ENCODE measurements at regions not wholly inside any gene's neighbourhood (a gene's known extent, or its start where the extent isn't known, plus 50 kb on each side); places are given as distances from the start of the nearest gene placed in this dataset.

GRCh38 chr6:87807475-87807874, 105.4 kb upstream of the AKIRIN2 start:
- DNase-seq, result no peak

DNA sequence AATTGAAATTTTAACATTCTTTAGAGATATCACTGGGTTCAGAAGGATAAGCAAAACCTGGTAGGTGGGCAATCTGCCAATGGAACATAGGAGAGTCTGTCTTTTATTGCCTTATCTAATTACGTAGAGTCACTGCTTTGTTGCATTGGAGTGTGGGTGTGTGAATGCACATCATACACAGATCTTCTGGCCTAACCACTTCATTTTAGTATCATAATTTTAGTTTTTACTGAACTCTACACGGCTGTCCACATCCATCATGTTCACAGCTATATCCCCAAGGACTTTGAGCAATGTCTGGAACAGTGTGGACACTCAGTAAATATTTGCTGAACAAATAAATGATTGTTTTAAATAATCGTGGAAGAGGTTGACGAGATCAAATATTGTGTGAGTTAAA, 104.6 kb upstream of the AKIRIN2 start:
- peak; percentile 57 to 77 (median 66) for DNase-seq

DNA sequence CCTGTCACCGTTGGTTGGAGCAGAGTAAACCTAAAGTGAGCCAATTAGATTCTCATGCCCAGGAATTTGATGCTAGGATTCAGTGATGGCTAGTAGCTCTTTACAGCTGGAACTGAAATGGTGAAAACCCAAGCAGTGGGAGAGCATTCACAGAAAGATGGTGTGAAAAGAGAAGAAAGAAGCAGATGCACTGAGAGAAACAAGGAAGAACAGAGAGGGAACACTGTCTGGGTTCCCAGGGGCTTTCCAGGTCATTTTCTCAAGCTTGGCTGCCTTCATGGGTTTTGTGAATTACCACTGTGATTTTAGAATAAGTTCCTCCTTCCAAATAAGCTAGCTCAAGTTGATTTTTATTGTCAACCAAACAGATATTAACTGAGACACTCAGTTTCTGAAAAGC, 104.1 kb upstream of the AKIRIN2 start:
- DNase-seq, result peak in 1 of 3 donors; percentile 25

GRCh38 chr6:87803791-87804190, 101.8 kb upstream of the AKIRIN2 start:
- DNase-seq, result no peak

GRCh38 chr6:87799651-87800050, 97.6 kb upstream of the AKIRIN2 start:
- no peak for DNase-seq

GRCh38 chr6:87798393-87799278, 96.6 kb upstream of the AKIRIN2 start:
- no peak for DNase-seq

DNA sequence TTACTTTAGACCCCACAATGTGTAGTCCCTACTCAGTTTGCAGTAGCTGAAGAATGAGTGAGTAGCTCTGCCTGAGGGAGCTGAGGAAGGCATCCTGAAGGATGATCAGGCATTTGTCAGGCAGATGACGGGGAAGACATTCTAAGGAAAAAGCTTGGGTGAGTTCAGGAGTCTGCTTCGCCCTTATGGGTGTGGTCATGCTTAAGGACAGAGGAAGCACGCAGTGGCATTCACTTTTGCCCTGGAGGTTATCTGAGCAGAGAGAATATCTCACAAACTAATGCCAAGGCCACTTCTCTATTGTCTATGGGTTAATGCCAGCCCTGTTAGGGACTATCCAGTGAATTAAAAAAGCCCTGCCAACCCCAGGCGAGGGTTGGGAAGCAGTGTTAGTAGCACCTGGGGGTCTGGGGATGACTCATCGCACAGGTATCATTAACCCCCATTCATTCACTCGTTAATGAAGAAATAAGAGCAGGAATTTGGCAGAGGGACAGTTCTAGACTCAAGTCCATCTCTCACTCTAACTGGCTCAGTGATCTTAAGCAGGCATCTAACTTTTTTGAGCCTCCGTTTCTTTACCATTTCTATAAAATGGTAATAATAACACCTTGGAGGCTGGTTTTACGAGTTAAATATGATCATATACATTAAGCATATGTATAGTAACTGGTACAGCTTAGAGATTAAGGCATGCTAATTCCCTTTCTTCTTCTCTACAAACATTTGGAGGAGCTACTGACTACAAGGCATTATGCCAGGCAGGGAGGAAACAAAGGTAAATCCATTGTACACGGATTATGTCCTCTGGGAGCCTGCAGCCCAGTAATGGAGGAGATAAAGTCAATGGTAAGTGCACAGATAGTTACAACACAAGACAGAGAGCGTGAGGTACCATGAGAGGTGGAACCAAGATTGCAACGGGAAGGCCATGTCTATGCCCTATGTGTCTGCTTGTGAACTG, 93.2 kb upstream of the AKIRIN2 start:
- no peak for DNase-seq

GRCh38 chr6:87793315-87793714, 91.3 kb upstream of the AKIRIN2 start:
- DNase-seq, result no peak

DNA sequence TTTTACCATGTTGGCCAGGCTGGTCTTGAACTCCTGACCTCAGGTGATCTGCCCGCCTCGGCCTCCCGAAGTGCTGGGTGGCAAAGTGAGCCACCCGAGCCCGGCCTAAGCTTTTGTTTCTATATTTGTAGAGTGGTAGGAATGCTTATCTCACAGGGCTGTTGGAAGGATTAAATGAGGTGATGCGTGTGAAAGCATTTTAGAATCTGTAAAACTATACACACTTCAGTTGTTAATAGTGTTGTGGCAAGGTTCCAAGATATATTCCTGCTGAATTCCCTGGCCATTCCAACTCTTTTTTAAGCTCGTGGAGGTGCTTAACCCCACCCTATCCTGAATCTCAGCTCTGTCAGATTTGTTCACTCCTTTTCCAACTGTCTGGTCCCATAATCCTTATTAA, 89.9 kb upstream of the AKIRIN2 start:
- no peak for DNase-seq

GRCh38 chr6:87791485-87791884, 89.5 kb upstream of the AKIRIN2 start:
- DNase-seq, result no peak

GRCh38 chr6:87791029-87791428, 89.0 kb upstream of the AKIRIN2 start:
- no peak for DNase-seq

DNA sequence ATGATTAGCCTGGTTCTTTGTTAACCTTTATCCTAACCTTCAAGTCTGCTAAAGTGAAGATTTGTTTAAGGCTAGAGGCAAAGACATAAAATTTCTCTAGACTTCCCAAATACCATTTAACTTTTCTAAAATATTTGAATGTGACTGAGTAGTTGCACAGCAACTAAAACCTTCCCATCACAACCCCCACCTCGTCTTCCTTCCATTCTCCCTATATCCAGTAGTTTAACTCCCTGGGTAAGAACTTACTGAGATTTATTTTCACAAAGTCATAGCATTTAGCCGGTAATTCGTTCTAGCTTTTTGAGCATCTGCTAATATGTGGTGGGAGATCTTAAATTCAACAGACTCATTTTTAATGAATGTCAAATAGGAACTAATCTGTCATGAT, 87.9 kb upstream of the AKIRIN2 start:
- DNase-seq, result no peak

- DNase-seq, result no peak
Measured at GRCh38 chr6:87789198-87789899, 87.3 kb upstream of the AKIRIN2 start.

DNA sequence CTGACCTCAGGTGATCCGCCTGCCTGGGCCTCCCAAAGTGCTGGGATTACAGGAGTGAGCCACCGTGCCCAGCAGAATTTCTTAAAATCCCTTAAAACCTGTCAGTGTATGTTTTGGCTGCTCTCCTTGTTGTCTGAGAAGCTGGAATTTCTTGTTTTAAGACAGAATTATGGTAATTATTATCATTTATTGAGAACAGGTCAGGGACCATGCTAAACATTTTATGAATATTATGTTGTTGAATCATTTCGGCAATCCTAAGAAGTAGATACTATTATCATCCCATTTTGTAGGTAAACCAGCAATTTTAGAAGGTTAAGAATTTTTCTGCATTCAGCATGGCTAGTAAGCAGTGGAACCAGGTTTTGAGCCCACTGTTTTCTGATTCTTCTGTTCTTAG, 86.1 kb upstream of the AKIRIN2 start:
- no peak for DNase-seq

- no peak for DNase-seq
Measured at GRCh38 chr6:87785229-87785862, 83.3 kb upstream of the AKIRIN2 start.

DNA sequence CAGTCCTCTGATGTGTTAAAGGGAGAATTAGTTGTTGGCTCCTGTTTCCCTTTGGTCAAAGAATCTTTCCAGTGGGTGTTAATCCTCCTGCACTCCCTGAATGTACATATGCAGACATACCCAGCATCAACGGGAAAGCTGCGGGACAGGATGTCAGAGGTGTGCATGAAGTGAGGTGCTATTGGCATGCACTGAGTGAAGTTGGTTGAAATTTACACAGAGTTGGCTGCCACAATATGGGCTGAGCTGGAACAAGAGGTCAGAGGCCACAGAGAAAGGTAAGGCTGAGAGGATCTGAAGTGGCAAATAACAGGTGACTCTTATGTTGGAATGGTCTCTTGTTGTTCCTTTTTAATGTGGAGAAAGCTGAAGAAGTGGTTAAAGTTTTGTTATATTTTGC, 82.7 kb upstream of the AKIRIN2 start:
- DNase-seq, result no peak

DNA sequence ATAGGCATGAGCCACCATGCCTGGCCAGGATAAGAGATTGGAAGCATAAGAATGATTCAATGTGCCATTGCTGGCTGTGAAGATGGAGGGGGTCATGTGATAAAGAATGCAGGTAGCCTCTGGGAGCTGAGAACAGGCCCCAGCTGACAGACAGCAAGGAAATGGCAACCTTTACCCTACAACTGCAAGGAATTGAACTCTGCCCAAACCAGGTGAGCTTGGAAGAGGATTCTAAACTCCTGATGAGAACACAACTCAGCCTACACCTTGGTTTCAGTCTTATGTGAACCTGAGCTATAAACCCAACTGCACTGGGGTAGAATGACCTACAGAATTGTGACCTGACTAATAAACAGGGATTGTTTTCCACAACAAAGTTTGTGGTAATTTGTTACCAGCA, 82.0 kb upstream of the AKIRIN2 start:
- DNase-seq, result no peak

DNA sequence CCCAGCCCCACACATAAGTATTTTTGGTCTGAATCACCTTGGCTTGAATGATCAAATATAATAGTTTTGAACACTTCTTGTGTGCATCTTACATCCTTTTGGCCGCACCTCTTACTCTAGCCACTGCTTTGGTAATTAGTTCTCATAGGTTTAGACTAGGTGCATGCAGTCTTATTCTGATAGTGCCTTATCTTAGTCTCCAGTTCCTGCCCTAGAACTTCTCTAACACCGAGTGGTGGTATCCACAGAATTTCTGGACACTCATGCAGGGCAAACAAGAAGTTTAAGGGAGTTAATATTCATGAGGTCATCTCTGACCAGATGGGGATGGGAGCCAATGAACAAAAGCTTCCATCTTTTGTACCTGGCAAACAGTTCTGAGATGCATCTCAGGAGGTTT, 77.5 kb upstream of the AKIRIN2 start:
- DNase-seq, result no peak

- no peak for DNase-seq
Measured at GRCh38 chr6:87772597-87773530, 70.8 kb upstream of the AKIRIN2 start.

DNA sequence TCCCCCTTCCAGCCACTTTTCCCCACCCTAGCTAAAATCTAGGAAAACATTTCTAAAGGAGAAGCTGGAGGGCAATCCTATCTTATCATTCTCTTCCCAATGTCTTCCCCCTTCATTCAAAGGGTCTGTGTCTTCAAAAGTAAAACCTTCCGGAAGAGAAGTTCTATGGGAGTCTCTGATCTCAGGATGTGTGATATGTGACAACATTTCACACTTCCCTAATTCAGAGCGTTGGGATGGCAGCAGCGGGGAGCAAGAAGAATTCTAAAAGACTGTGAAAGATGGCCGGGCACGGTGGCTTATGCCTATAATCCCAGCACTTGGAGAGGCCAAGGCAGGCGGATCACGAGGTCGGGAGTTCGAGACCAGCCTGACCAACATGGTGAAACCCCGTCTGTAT, 65.4 kb upstream of the AKIRIN2 start:
- no peak for DNase-seq

GRCh38 chr6:87766211-87766610, 64.2 kb upstream of the AKIRIN2 start:
- DNase-seq, result no peak
